ENCODE measurements at regions not wholly inside any gene's neighbourhood (a gene's known extent, or its start where the extent isn't known, plus 50 kb on each side); places are given as distances from the start of the nearest gene placed in this dataset.
"Not testable (repeated sequence)": the region's sequence is repeated elsewhere in the genome, so short reads cannot be mapped to it uniquely, and the experiment has no call there.

- no peak for DNase-seq (ENCODE audit: low read depth)
These were observed 690.4 kb downstream of the USP25 start for GRCh38 chr21:16420031-16420724.

GRCh38 chr21:16421007-16421406, 691.2 kb downstream of the USP25 start:
- DNase-seq (ENCODE audit: low read depth): no peak

- DNase-seq (ENCODE audit: low read depth): no peak
These were observed 692.2 kb downstream of the USP25 start for GRCh38 chr21:16421965-16422364.

- DNase-seq (ENCODE audit: low read depth): no peak
These were observed 692.9 kb downstream of the USP25 start for GRCh38 chr21:16422702-16423101.

GRCh38 chr21:16423921-16424320, 694.1 kb downstream of the USP25 start:
- no peak for DNase-seq (ENCODE audit: low read depth)

GRCh38 chr21:16424331-16424751, 694.6 kb downstream of the USP25 start:
- DNase-seq (ENCODE audit: low read depth): no peak

GRCh38 chr21:16425376-16425775, 695.6 kb downstream of the USP25 start:
- no peak for DNase-seq (ENCODE audit: low read depth)

- DNase-seq (ENCODE audit: low read depth): no peak
These were observed 697.2 kb downstream of the USP25 start for GRCh38 chr21:16426936-16427335.

GRCh38 chr21:16427587-16428087, 697.9 kb downstream of the USP25 start:
- no peak for DNase-seq (ENCODE audit: low read depth)

- DNase-seq (ENCODE audit: low read depth): no peak
These were observed 707.8 kb downstream of the USP25 start for GRCh38 chr21:16437586-16437985.

- DNase-seq (ENCODE audit: low read depth): no peak
These were observed 709.0 kb downstream of the USP25 start for GRCh38 chr21:16438761-16439160.

- DNase-seq (ENCODE audit: low read depth): no peak
These were observed 712.0 kb downstream of the USP25 start for GRCh38 chr21:16441789-16442188.

- no peak for DNase-seq (ENCODE audit: low read depth)
These were observed 724.6 kb downstream of the USP25 start for GRCh38 chr21:16454399-16454798.

GRCh38 chr21:16455526-16455925, 725.7 kb downstream of the USP25 start:
- no peak for DNase-seq (ENCODE audit: low read depth)

GRCh38 chr21:16455978-16456377, 726.2 kb downstream of the USP25 start:
- no peak for DNase-seq (ENCODE audit: low read depth)

GRCh38 chr21:16457498-16457897, 727.7 kb downstream of the USP25 start:
- DNase-seq (ENCODE audit: low read depth): no peak

GRCh38 chr21:16460936-16461335, 731.2 kb downstream of the USP25 start:
- no peak for DNase-seq (ENCODE audit: low read depth)

GRCh38 chr21:16464211-16464889, 734.6 kb downstream of the USP25 start:
- not testable (repeated sequence) for DNase-seq (ENCODE audit: low read depth)

GRCh38 chr21:16468184-16468583, 738.4 kb downstream of the USP25 start:
- DNase-seq (ENCODE audit: low read depth): no peak

- no peak for DNase-seq (ENCODE audit: low read depth)
These were observed 744.2 kb downstream of the USP25 start for GRCh38 chr21:16473988-16474387.

GRCh38 chr21:16476056-16476825, 746.5 kb downstream of the USP25 start:
- no peak for DNase-seq (ENCODE audit: low read depth)

- no peak for DNase-seq (ENCODE audit: low read depth)
These were observed 758.3 kb downstream of the USP25 start for GRCh38 chr21:16488042-16488441.

- DNase-seq (ENCODE audit: low read depth): no peak
These were observed 762.6 kb downstream of the USP25 start for GRCh38 chr21:16492356-16492755.

Measured in GM04504 (cell line).